HEK293 (cell line): ENCODE measurements at regions not wholly inside any gene's neighbourhood (a gene's known extent, or its start where the extent isn't known, plus 50 kb on each side); places are given as distances from the start of the nearest gene placed in this dataset.

Experiments
- CTCF ChIA-PET: fragments of 350-600 bp; formaldehyde crosslinking; extraction: SDS; loops from one replicate; lab custom pipeline; 2021; ENCODE audit warnings: antibody characterized with exemption; lab: Yijun Ruan, JAX
- POLR2A ChIA-PET: fragments of 300-600 bp; formaldehyde crosslinking; extraction: SDS; loops from one replicate; lab custom pipeline; 2020; ENCODE audit warnings: antibody characterized with exemption, inconsistent platforms; lab: Yijun Ruan, JAX
- H3K27ac ChIP-seq: fragments of 200-500 bp; sonication (Bioruptor generic); 2 replicates; pipeline ENCODE4 v1.5.1; 2014; ENCODE audit warnings: low read depth, low read length, control low read depth, inconsistent platforms; ENCODE audit errors: extremely low read depth
- H3K36me3 ChIP-seq, 2 experiments: fragments of 200-500 bp in 1 of 2; sonication (Bioruptor generic) in 1 of 2; 1 replicate in 1 of 2; 2 replicates in 1 of 2; pipeline ENCODE4 v1.5.1; 2014 to 2017; ENCODE audit warnings: inconsistent platforms in 2 of 2, low read length in 2 of 2; ENCODE audit not compliant: control insufficient read depth in 2 of 2, insufficient read depth in 1 of 2
- H3K4me1 ChIP-seq: fragments of 200-500 bp; sonication (Bioruptor generic); 2 replicates; pipeline ENCODE4 v1.5.1; 2014; ENCODE audit warnings: mild to moderate bottlenecking, low read length, inconsistent platforms; ENCODE audit not compliant: control insufficient read depth, insufficient read depth
- H3K4me3 ChIP-seq: 2 replicates; pipeline ENCODE4 v1.5.1; 2011; ENCODE audit warnings: low read depth, mild to moderate bottlenecking, control low read depth, low read length, moderate library complexity
- H3K9me3 ChIP-seq: fragments of 200-500 bp; sonication (Bioruptor generic); 2 replicates; pipeline ENCODE4 v1.5.1; 2014; ENCODE audit warnings: low read depth, low read length, inconsistent platforms; ENCODE audit not compliant: control insufficient read depth, insufficient read depth
- GLI4 ChIP-seq: fragments of 450-650 bp; formaldehyde crosslinking; IDR thresholded peaks from 2 replicates; pipeline ENCODE4 v1.5.1; 2016; ENCODE audit warnings: missing biosample characterization, missing genetic modification characterization
- KLF8 ChIP-seq: fragments of 450-650 bp; formaldehyde crosslinking; IDR thresholded peaks from 2 replicates; pipeline ENCODE4 v1.5.1; 2016; ENCODE audit warnings: missing biosample characterization, missing genetic modification characterization
- OSR2 ChIP-seq: fragments of 450-650 bp; formaldehyde crosslinking; IDR thresholded peaks from 2 replicates; pipeline ENCODE4 v1.5.1; 2016; ENCODE audit warnings: missing biosample characterization, missing genetic modification characterization
- PRDM10 ChIP-seq: fragments of 450-650 bp; formaldehyde crosslinking; IDR thresholded peaks from 2 replicates; pipeline ENCODE4 v1.5.1; 2016; ENCODE audit warnings: missing biosample characterization, missing genetic modification characterization
- TRIM28 ChIP-seq: IDR thresholded peaks from 2 replicates; pipeline ENCODE4 v1.6.1; 2011; ENCODE audit warnings: low read length, control low read depth, borderline replicate concordance
- ZFHX2 ChIP-seq: fragments of 450-650 bp; formaldehyde crosslinking; conservative IDR thresholded peaks from 2 replicates; pipeline ENCODE4 v1.5.1; 2016; ENCODE audit warnings: missing biosample characterization, missing genetic modification characterization
- ZNF157 ChIP-seq: fragments of 450-650 bp; formaldehyde crosslinking; IDR thresholded peaks from 2 replicates; pipeline ENCODE4 v1.5.1; 2016; ENCODE audit warnings: missing biosample characterization, missing genetic modification characterization
- ZNF174 ChIP-seq: fragments of 450-650 bp; formaldehyde crosslinking; IDR thresholded peaks from 2 replicates; pipeline ENCODE4 v1.5.0; 2017; ENCODE audit warnings: missing biosample characterization, mild to moderate bottlenecking, missing genetic modification characterization
- ZNF248 ChIP-seq: fragments of 450-650 bp; formaldehyde crosslinking; IDR thresholded peaks from 2 replicates; pipeline ENCODE4 v1.5.1; 2017; ENCODE audit warnings: missing biosample characterization, missing genetic modification characterization
- ZNF324 ChIP-seq: fragments of 450-650 bp; formaldehyde crosslinking; IDR thresholded peaks from 2 replicates; pipeline ENCODE4 v1.5.1; 2016; ENCODE audit warnings: missing biosample characterization, missing genetic modification characterization
- ZNF530 ChIP-seq: fragments of 450-650 bp; formaldehyde crosslinking; IDR thresholded peaks from 2 replicates; pipeline ENCODE4 v1.5.1; 2016; ENCODE audit warnings: low read depth, missing biosample characterization, missing genetic modification characterization
- ZNF544 ChIP-seq: fragments of 450-650 bp; formaldehyde crosslinking; IDR thresholded peaks from 2 replicates; pipeline ENCODE4 v1.5.0; 2017; ENCODE audit warnings: missing biosample characterization, missing genetic modification characterization
- ZNF596 ChIP-seq: fragments of 450-650 bp; IDR thresholded peaks from 2 replicates; pipeline ENCODE4 v1.5.0; 2018; ENCODE audit warnings: missing biosample characterization, mild to moderate bottlenecking, missing genetic modification characterization, moderate library complexity
- ZNF610 ChIP-seq: fragments of 450-650 bp; formaldehyde crosslinking; IDR thresholded peaks from 2 replicates; pipeline ENCODE4 v1.5.1; 2016; ENCODE audit warnings: missing biosample characterization, missing genetic modification characterization, borderline replicate concordance
- ZNF670 ChIP-seq: fragments of 450-650 bp; formaldehyde crosslinking; IDR thresholded peaks from 2 replicates; pipeline ENCODE4 v1.5.1; 2016; ENCODE audit warnings: missing biosample characterization, missing genetic modification characterization, low read depth
- ZSCAN16 ChIP-seq: fragments of 450-650 bp; formaldehyde crosslinking; IDR thresholded peaks from 2 replicates; pipeline ENCODE4 v1.5.1; 2016; ENCODE audit warnings: missing biosample characterization, missing genetic modification characterization
- ZSCAN23 ChIP-seq: fragments of 450-650 bp; formaldehyde crosslinking; IDR thresholded peaks from 2 replicates; pipeline ENCODE4 v1.5.1; 2016; ENCODE audit warnings: missing biosample characterization, missing genetic modification characterization
- TF ChIP-seq, protein P1 (sequence below): fragments of 450-650 bp; formaldehyde crosslinking; IDR thresholded peaks from 2 replicates; pipeline ENCODE4 v1.5.1; 2017; ENCODE audit warnings: missing biosample characterization, missing genetic modification characterization
- TF ChIP-seq, protein P2 (sequence below): fragments of 450-650 bp; formaldehyde crosslinking; IDR thresholded peaks from 2 replicates; pipeline ENCODE4 v1.5.1; 2016; ENCODE audit warnings: missing biosample characterization, missing genetic modification characterization
- TF ChIP-seq, protein P3 (sequence below): fragments of 450-650 bp; formaldehyde crosslinking; IDR thresholded peaks from 2 replicates; pipeline ENCODE4 v1.5.1; 2017; ENCODE audit warnings: missing biosample characterization, missing genetic modification characterization

DNA sequence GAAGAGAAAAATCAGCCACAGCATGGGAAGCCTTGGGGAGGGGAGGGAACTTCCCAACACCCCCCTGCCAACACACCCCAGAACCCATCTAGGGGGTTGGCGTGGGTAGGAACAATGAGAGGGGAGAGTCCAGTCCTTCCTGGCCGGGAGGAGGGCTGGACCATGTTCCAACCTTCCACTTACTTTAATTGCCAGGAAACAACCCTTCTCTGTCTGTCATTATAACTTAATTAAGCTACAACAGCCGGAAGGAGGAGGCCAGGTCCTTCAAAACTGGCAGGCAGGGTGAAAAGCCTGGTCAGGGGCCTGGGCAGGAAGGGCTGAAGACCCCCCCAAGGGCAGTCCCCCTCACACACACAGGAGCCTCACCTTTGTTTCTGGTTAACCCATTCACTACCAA lies 447.0 kb downstream of the SOX9 start:
- POLR2A ChIA-PET: no interaction called here
- TF ChIP-seq GLI4 (tag by site-specific recombination): no peak
- TF ChIP-seq ZNF544 (tag by site-specific recombination): no peak
- no peak for TF ChIP-seq ZNF596 (tag by site-specific recombination)
- no peak for TF ChIP-seq KLF8 (tag by site-specific recombination)
- no peak for TF ChIP-seq ZFHX2 (tag by site-specific recombination)
- no peak for TF ChIP-seq ZNF324 (tag by site-specific recombination)
- no peak for TF ChIP-seq ZNF174 (tag by site-specific recombination)
- no peak for TF ChIP-seq ZNF610 (tag by site-specific recombination)
- no peak for TF ChIP-seq ZNF670
- TF ChIP-seq PRDM10: no peak
- TF ChIP-seq, protein P1, sequence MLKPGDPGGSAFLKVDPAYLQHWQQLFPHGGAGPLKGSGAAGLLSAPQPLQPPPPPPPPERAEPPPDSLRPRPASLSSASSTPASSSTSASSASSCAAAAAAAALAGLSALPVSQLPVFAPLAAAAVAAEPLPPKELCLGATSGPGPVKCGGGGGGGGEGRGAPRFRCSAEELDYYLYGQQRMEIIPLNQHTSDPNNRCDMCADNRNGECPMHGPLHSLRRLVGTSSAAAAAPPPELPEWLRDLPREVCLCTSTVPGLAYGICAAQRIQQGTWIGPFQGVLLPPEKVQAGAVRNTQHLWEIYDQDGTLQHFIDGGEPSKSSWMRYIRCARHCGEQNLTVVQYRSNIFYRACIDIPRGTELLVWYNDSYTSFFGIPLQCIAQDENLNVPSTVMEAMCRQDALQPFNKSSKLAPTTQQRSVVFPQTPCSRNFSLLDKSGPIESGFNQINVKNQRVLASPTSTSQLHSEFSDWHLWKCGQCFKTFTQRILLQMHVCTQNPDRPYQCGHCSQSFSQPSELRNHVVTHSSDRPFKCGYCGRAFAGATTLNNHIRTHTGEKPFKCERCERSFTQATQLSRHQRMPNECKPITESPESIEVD (tag by site-specific recombination): no peak
- no peak for TF ChIP-seq ZSCAN23
- no peak for TF ChIP-seq ZNF157 (tag by site-specific recombination)
- no peak for TF ChIP-seq OSR2 (tag by site-specific recombination)
- TF ChIP-seq, protein P2, sequence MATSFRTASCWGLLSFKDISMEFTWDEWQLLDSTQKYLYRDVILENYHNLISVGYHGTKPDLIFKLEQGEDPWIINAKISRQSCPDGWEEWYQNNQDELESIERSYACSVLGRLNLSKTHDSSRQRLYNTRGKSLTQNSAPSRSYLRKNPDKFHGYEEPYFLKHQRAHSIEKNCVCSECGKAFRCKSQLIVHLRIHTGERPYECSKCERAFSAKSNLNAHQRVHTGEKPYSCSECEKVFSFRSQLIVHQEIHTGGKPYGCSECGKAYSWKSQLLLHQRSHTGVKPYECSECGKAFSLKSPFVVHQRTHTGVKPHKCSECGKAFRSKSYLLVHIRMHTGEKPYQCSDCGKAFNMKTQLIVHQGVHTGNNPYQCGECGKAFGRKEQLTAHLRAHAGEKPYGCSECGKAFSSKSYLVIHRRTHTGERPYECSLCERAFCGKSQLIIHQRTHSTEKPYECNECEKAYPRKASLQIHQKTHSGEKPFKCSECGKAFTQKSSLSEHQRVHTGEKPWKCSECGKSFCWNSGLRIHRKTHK (tag by site-specific recombination): no peak
- TF ChIP-seq ZNF248 (tag by site-specific recombination): no peak
- no peak for TF ChIP-seq TRIM28
- TF ChIP-seq ZSCAN16: no peak
- TF ChIP-seq, protein P3, sequence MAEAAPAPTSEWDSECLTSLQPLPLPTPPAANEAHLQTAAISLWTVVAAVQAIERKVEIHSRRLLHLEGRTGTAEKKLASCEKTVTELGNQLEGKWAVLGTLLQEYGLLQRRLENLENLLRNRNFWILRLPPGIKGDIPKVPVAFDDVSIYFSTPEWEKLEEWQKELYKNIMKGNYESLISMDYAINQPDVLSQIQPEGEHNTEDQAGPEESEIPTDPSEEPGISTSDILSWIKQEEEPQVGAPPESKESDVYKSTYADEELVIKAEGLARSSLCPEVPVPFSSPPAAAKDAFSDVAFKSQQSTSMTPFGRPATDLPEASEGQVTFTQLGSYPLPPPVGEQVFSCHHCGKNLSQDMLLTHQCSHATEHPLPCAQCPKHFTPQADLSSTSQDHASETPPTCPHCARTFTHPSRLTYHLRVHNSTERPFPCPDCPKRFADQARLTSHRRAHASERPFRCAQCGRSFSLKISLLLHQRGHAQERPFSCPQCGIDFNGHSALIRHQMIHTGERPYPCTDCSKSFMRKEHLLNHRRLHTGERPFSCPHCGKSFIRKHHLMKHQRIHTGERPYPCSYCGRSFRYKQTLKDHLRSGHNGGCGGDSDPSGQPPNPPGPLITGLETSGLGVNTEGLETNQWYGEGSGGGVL (tag by site-specific recombination): no peak
- TF ChIP-seq ZNF530 (tag by site-specific recombination): no peak
- Histone ChIP-seq H3K4me1 (peaks cover 4% of the 10 kb centered on the region; the same call in 1 of the 2 replicates), H3K27ac (no peak overlapping the region), H3K36me3 (no peaks in the 10 kb centered on the region), H3K4me3 (no peak overlapping the region), H3K9me3 (no peaks in the 10 kb centered on the region)
- CTCF ChIA-PET: interaction anchor here (1.2 kb wide), 1 partner anchor 10 kb away, joined by 4 read pairs; no protein-coding TSS in a partner anchor
